ENCODE measurements at regions not wholly inside any gene's neighbourhood (a gene's known extent, or its start where the extent isn't known, plus 50 kb on each side); places are given as distances from the start of the nearest gene placed in this dataset.
"Not testable (repeated sequence)": the region's sequence is repeated elsewhere in the genome, so short reads cannot be mapped to it uniquely, and the experiment has no call there.

DNA sequence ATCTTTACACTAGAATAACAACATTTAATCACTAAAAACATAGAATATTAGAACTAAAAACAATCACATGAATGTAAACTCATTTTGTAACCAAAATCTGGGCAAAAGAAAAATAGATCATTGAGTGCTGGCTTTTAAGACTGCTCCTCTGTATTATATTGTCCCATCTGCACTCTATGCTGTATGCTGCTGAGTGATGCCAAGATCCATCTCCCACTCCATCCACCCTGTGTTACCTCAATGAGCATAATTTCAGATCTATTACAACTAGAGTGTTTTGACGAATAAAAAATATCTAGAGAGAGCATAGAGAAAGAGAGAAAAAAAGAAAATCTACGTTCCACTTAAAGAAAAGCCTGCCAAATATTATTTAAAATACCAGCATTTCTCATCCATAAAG lies 1060.4 kb downstream of the ZPLD1 start:
- DNase-seq (ENCODE audit: low read depth) = no peak

DNA sequence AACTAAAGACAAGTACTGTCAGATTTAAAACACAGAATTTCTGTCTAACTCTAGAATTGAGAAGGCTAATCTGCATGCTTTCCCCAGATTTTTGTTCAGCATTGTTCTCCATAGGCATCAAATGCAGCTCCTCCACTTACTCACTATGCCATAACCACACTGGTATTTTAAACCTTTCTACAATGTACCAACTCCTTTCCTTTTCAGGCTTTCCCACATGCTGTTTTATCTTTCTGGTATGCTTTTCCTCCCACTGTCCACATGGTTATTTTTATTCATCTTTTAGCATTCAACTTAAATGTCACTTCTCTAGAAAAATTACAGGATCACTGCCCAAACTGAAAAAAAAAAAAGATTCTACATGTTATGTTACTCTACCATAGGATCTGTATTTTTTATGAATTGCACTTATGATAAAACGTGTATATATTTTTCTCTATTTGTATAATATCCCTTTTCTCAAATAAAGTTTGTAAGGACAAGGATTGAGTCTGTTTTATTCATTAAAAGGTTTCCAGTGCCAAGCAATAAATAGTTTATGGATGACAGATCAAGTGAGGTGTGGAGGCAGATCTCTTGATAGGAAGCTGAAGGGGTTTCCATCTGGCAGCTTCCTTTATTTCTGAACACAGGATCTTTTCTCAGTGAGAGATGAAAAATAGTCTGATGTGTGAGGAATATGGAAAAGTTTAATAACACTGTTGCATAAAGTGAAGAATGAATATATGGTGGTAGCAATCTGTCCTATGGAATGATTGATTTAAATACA lies 1064.5 kb downstream of the ZPLD1 start:
- no peak for DNase-seq (ENCODE audit: low read depth)

DNA sequence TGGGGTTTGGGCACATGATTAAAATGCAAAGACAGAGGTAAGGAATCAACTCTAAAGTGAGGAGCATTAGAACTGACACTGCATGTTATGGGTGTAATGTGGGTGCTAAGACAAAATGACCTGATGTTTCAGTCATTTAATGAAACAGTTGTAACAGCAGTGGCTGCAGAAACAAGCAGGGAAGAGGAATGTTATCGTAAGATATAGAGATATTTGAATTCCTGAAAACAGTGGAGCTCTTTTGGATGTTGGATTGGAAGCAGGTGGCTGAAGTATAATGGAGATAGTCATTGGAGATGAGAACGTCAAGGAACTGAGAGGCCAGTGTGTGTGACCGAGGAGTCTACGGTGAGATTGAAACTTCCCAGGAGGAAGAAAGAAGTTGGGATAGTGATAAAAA lies 1065.2 kb downstream of the ZPLD1 start:
- no peak for DNase-seq (ENCODE audit: low read depth)

DNA sequence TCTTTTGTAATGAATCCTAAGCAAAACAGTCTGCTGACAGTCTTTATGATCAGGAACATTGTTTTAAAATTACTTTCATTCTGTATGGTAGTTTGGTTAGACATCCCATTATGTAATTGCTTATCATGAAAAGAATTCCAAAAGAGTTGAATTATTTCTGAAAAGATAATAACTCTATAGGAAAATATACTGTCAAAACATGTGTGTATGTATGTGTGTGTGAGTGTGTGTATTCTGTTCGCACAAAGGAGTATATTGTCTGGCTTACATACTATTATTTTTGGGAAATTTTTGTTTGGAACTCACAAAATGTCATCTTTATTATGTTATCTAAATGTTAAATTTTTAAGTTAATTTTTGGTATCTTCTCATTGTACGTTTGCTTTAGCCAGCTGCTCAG lies 1075.9 kb downstream of the ZPLD1 start:
- DNase-seq (ENCODE audit: low read depth) = no peak

DNA sequence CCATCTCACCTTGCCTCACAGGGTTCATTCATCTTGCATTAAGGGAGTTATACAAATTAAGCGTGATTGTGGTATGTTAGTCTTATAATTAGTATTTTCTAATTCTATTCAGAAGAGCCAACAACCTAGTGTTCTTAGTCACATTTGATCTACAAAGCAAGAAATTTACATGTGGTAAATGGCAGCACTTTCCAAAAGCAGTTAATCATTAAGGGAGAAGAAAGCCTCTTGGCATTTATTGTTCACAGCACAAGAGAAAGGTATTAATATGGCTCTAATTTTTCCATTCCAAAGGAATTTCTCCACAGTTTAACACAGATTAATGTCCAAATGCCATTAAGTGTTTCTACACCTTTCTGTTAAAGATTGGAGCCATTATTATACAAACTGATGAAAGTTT lies 1077.1 kb downstream of the ZPLD1 start:
- DNase-seq (ENCODE audit: low read depth) = no peak

DNA sequence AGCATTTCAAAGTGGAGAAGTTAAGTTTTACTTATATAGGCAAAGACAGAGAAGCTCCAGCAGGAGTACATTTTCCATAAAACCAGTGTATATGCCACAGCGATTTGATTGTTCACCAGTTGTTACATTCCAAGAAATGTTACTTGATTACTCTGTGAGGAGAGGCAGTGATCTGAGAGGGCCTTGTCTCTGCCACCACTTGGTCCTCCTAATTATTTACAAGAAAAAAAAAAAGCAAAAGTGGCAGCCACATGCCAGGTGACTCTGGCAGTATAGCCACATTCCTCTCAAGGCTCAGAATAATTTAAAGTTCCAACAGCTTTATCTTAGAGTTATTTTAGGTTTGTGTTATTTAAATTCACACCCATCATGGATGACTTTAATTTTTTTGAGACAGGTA lies 1077.8 kb downstream of the ZPLD1 start:
- no peak for DNase-seq (ENCODE audit: low read depth)

DNA sequence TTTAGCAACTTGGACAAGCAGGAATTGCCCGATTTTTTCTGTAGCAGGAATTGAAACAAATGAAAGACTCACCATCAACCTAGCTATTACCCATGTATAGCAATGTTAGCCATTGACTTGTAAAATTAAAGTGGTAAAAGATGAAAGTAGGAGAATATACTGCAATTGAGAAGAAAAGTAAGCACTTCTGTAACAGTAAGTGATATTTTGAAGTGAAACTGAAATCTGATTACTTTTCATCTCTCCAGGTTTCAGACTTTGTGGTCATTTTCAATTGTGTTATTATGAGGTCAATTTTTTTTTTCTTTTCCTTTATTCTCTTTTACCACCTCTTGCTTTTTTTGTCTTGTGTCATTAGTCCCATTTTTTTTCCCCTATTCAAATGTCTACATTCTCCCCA lies 1078.2 kb downstream of the ZPLD1 start:
- no peak for DNase-seq (ENCODE audit: low read depth)

DNA sequence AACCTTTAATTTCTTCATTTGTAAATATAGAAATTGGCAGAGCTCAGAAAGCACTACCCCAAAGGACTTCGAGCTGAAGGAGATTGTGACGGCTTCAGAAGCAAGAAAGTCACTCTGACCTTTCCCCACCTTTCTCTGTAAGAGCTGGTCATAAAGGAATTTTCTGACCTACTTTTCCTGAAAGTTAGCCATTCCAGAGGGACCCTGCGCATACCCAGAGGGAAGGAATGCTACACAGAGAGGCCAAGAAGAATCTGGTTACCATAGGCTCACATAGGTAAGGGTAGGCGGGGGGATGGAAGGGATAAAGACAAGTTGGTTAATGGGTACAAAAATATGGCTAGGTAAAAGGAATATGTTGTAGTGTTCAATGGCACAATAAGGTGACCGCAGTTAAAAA lies 1080.3 kb downstream of the ZPLD1 start:
- no peak for DNase-seq (ENCODE audit: low read depth)

DNA sequence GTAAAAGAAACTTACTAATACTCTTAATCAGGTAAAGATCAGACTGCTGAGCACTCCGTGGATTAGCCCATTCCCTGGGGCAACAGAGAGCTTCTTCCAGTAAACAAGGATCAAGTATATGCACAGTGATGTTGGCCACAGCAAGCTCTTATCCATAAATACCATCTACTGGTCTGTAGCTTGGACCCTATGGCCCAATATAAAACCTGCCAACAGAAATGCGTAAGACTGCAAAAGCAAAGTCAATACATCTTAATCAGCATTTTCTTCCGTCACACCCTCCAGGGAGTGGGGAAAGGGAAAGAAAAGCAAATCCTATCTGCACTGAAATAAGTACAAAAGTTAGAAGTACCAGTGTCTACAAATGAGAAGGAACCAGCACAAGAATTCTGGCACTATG lies 1082.1 kb downstream of the ZPLD1 start:
- DNase-seq (ENCODE audit: low read depth) = no peak

DNA sequence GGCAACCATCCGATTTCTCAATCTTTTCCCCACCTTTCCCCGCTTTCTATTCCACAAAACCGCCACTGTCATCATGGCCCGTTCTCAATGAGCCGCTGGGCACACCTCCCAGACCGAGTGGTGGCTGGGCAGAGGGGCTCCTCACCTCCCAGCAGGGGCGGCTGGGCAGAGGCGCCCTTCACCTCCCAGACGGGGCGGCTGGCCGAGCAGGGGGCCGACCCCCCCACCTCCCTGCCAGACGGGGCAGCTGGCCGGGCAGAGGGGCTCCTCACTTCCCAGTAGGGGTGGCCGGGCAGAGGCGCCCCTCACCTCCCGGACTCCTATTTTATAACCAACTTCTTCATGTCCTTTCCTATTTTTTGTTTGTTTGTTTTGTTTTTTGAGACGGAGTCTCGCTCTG lies 1096.5 kb downstream of the ZPLD1 start:
- not testable (repeated sequence) for DNase-seq (ENCODE audit: low read depth)

DNA sequence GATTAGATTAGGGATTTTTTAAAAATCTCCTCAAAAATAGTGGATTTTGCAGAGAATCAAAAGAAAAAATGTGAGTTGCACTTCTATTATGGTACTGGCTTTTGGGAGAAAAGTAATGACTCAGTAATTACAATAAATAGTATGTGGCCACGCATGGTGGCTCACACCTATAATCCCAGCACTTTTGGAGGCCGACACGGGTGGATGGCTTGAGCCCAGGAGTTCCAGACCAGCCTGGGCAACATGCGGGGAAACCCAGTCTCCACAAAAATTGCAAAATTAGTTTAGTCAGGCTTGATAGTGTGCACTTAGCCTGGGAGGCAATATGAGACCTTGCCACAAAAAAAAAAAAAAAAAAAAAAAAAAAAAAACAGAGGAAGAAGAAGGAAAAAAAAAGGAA lies 1098.2 kb downstream of the ZPLD1 start:
- no peak for DNase-seq (ENCODE audit: low read depth)

DNA sequence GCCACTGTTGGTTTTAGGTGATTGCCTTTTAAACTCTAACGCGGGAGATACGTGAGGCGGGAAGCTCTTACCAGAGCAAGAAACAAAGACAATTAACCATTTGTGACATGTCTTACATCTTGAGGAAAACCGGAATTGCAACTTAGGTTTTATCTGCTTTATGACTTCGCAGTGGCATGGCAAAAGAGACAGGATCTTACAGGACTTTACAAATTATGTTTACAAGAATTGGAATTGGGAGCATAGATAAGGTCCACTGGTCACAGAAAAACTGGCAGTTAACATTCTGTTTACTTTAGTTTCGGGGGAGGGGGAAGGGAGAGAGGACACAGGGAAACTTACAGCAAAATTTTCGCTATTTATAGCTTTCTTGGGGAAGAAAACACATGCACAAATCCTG lies 1119.6 kb downstream of the ZPLD1 start:
- no peak for DNase-seq (ENCODE audit: low read depth)

DNA sequence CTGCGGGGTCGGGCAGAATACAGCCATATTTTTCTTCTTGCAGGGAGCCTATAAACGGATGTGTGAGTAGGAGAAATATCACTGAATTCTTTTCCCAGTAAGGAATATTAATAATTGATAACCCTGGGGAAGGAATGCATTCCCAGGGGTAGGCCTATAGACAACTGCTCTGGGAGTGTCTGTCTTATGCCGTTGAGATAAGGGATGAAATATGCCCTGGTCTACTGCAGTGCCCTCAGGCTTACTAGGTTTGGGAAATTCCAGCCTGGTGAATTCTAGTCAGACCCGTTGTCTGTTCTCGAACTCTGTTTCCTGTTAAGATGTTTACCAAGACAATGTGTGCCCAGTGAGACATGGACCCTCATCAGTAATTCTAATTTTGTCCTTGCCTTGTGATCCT lies 1129.3 kb downstream of the ZPLD1 start:
- DNase-seq (ENCODE audit: low read depth) = not testable (repeated sequence)

DNA sequence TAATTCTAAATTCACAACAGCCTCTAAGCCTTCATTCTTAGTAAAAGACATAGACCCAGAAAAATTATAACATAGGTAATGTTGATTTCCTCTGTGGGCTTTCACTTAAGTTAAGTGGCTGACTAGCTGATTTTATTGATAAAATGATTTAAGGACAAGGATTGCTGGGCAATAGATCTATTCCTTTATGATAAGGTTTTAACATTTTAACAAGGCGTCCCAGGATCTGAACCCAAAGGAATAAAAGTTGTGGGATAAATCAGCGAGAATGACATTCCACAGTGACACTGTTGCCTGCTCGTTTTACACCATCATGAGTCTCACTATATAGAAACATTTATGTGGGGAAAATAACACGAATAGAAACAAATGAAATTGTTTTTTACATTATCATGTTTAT lies 1151.0 kb downstream of the ZPLD1 start:
- no peak for DNase-seq (ENCODE audit: low read depth)

DNA sequence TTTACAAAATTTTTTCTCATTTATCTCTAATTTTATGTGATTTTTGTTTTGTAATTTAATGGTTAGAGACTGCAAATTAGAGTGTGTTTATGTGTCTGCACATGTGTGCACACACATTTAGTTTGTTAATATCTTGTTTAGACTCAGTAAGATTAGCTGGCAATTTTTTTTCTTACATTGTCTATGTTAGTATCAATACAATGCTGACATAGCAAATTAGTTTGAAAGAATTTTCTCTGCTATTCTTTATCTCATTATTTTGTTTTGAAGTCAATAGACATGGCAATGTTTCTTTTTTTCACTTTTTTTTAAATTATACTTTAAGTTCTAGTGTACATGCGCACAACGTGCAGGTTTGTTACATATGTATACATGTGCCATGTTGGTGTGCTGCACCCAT lies 1155.0 kb downstream of the ZPLD1 start:
- DNase-seq (ENCODE audit: low read depth) = no peak

DNA sequence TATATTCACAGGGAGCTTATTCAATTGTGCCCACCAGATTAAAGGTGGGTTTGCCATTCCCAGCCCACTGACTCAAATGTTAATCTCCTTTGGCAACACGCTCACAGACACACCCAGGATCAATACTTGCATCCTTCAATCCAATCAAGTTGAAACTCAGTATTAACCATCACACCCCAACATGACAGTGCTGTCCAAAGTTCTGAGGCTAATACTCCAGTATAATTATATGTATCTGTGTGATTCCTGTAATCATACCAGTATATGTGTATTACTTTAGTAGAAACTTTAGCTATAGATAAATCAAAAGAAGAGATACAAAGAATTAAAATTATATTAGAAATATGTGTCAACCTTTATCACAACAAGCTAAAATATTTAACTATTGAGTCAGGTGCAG lies 1166.0 kb downstream of the ZPLD1 start:
- no peak for DNase-seq (ENCODE audit: low read depth)

DNA sequence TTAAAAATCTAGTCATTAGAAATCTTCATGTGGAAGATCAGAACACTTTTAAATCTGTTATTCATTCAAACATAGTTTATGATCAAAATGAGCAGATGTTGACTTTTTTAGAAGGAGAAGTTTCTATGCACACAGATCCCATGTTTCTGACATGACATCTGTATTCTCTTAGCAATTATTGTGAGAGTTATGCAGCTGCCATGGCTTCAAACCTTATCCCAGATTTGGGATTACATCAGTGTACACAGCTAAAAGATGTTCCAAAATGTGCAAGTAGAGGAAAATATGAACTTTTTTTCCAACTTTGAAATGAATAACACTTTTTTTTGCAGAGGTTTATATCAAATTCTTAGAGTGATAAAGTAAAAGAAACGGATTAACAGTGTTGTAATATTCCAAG lies 1166.9 kb downstream of the ZPLD1 start:
- no peak for DNase-seq (ENCODE audit: low read depth)

DNA sequence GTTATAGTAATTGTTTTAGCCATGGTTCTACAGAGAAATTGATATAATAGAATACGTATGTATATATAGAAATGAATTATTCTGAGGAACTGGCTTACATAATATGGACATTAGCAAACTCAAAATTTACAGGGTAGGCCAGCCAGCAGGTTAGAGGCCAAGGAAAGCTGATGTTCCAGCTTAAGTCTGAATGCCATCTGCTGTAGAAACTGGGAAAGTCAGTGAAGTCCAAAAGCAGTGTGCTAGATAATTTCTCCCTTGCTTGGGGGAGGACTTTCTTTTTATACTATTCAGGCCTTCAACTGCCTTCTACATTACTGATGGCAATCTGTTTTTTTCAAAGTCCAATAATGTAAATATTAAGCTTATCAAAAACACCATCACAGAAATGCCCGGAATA lies 1174.7 kb downstream of the ZPLD1 start:
- no peak for DNase-seq (ENCODE audit: low read depth)

DNA sequence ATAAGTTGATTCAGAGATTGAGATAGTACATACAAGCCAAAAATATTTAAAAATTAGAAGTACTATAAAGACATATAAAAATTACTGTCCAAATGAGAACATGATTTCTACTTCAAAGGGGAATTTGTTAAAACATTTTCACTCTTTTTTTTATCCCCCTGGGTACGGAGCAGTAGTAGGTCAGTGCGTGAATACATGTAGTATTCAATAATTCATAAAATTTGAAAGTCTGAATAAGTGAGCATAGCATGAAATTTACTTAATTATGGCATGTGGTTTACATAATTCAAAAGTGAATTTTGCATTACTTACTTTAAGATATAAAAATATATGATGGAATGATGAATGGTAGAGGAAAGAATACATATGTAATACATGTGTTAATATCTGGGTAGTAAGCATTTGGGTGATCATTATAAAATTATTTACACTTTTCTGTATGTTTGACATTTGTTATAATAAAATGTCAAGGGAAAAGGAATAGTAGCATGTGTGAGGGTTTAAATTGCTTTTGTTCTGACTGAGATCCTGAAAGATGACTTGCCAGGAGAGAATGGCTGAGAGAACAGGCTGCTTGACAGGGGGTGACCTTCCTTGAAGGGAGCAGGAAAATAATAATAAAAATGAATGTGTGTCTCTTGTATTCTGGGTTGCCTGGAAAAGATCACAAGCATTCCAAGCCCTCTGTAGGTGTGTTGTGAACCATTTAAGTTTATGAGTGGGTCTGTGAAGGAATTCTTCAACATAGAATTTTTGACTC lies 1178.8 kb downstream of the ZPLD1 start:
- no peak for DNase-seq (ENCODE audit: low read depth)

DNA sequence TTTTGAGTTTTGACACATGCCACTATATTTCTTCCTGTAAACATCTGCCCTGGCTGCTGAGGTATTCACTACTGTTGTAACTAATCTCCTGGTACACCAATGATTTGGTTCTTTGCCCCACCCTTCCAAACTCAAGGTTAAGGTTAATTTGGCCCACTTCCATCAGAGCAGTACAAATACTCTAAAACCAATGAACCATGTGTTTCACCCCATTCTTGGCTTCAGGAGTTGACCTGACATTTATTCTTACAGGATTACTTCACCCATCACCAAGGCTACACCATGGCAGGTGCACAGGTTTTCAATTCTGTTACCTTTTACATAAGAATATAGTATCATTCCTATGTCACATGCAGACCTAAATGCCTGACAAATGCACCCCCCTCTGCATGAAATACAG lies 1179.9 kb downstream of the ZPLD1 start:
- no peak for DNase-seq (ENCODE audit: low read depth)

DNA sequence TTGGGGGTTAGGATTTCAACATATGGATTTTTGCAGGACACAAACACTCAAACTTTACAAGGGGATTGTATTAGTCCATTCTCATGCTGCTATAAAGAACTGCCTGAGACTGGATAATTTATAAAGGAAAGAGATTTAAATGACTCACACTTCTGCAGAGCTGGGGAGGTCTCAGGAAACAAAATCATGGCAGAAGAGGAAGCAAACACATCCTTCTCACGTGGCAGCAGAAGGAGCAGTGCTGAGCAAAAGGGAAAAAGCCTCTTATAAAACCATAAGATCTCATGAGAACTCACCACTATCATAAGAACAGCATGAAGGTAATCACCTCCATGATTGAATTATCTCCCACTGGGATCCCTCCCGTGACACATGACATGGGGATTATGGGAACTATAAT lies 1183.1 kb downstream of the ZPLD1 start:
- DNase-seq (ENCODE audit: low read depth) = no peak

DNA sequence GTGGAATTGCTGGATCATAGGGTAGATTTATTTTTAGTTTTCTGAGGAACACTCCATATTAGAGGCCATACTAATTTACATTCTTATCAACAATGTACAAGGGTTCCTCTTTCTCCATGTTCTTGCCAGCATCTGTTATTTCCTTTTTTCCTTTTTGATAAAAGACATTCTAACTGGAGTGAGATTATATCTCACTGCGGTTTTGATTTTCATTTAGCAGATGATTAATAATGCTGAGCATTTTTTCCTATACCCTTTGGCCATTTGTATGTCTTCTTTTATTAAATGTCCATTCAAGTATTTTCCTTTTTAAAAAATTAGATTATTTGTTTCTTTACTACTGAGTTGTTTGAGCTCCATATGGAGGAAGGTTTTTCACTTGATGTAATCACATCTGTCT lies 1189.5 kb downstream of the ZPLD1 start:
- DNase-seq (ENCODE audit: low read depth) = no peak

DNA sequence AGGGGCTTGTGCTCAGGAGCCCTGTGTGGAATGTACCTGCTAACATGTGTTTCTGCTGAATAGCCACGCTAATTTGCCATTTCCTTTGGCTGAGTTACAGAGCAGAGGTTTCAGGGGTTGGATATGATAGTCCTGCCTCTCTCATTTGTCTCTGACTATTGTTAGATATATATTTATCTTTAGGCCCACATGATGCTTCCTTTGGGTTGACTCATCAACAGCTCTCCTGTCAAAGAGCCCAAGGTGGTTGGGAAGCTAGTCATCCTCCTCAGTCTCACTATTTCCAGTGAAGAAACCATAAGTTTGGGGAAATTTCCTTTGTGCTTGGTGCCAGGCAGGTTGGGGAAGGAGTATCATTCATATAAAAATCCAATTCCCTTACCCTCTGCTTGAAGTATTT lies 1194.6 kb downstream of the ZPLD1 start:
- DNase-seq (ENCODE audit: low read depth) = no peak

DNA sequence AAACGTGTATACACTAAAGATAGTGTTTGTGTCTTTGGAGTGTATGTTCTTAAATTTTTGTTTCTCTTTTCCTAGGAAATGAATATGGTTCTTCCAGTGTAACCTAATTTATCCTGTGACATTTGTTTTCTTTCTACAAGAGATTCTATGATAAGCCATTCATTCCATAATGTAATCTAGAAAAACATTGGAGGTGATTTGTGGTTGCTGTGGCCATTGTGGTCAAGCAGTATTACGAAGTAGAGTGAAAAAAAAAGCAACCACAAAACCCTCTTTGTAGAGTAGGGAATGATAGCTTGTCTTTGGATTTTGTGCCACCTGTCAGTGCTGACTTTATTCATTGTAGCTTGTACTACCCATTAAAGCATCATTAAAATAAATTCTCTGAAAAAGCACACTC lies 1209.6 kb downstream of the ZPLD1 start:
- DNase-seq (ENCODE audit: low read depth) = no peak

Data from stimulated activated CD8-positive, alpha-beta memory T cell treated with anti-CD3 and anti-CD28 coated beads, Interleukin-4, amount 100 ng/mL, for 24 hours (primary cell).